Erythroblast (primary cell): ENCODE measurements at regions not wholly inside any gene's neighbourhood (a gene's known extent, or its start where the extent isn't known, plus 50 kb on each side); places are given as distances from the start of the nearest gene placed in this dataset.

ENCODE experiments used
- GATA1 ChIP-seq: IDR thresholded peaks from 2 replicates; pipeline ENCODE4 v1.6.1; 2011; ENCODE audit warnings: low read depth, mild to moderate bottlenecking, control low read depth, low read length, moderate library complexity
- POLR2A ChIP-seq: IDR thresholded peaks from 2 replicates; pipeline ENCODE4 v1.6.1; 2011; ENCODE audit warnings: mild to moderate bottlenecking, low read length

GRCh38 chr5:136836093-136836492 lies 470.7 kb upstream of the TRPC7 start:
- TF ChIP-seq POLR2A (no peak), GATA1 (no peak)
